ENCODE measurements at regions not wholly inside any gene's neighbourhood (a gene's known extent, or its start where the extent isn't known, plus 50 kb on each side); places are given as distances from the start of the nearest gene placed in this dataset.

- no peaks in the 10 kb centered on the region for H3K9me3 ChIP-seq (ENCODE audit: control insufficient read depth, insufficient read depth, low read length)
- no peak for DNase-seq (ENCODE audit: low read depth in 4 of 6, low spot score in 6 of 6)
- H3K27ac ChIP-seq (ENCODE audit: low read depth, low read length), result no peak overlapping the region
- H3K27me3 ChIP-seq (ENCODE audit: control insufficient read depth, insufficient read depth, low read length), result no peaks in the 10 kb centered on the region
- H3K4me3 ChIP-seq (ENCODE audit: low read depth, low read length), result no peak overlapping the region
- H3K4me1 ChIP-seq (ENCODE audit: control insufficient read depth, insufficient read depth, low read length), result no peaks in the 10 kb centered on the region
- 83% methylated on average over 1 of the region's 4 CpGs for WGBS (ENCODE audit: insufficient coverage)
- no peaks in the 10 kb centered on the region for H3K36me3 ChIP-seq (ENCODE audit: control insufficient read depth, insufficient read depth, low read length)
These were observed 97.6 kb downstream of the ANAPC4 start for GRCh38 chr4:25474690-25475089.

GRCh38 chr4:25477221-25477620 lies 100.2 kb downstream of the ANAPC4 start:
- Histone ChIP-seq H3K27ac (ENCODE audit: low read depth, low read length) (no peak overlapping the region), H3K4me1 (ENCODE audit: control insufficient read depth, insufficient read depth, low read length) (no peaks in the 10 kb centered on the region), H3K4me3 (ENCODE audit: low read depth, low read length) (no peak overlapping the region), H3K27me3 (ENCODE audit: control insufficient read depth, insufficient read depth, low read length) (no peaks in the 10 kb centered on the region), H3K36me3 (ENCODE audit: control insufficient read depth, insufficient read depth, low read length) (no peaks in the 10 kb centered on the region), H3K9me3 (ENCODE audit: control insufficient read depth, insufficient read depth, low read length) (no peaks in the 10 kb centered on the region)
- no CpG with 5 or more reads among the region's 1 CpG for WGBS (ENCODE audit: insufficient coverage)
- DNase-seq (ENCODE audit: low read depth in 4 of 6, low spot score in 6 of 6), result no peak

- WGBS (ENCODE audit: insufficient coverage), result no CpG with 5 or more reads among the region's 2 CpGs
- Histone ChIP-seq H3K27me3 (ENCODE audit: control insufficient read depth, insufficient read depth, low read length) (no peaks in the 10 kb centered on the region), H3K27ac (ENCODE audit: low read depth, low read length) (no peak overlapping the region), H3K4me1 (ENCODE audit: control insufficient read depth, insufficient read depth, low read length) (no peaks in the 10 kb centered on the region), H3K9me3 (ENCODE audit: control insufficient read depth, insufficient read depth, low read length) (no peaks in the 10 kb centered on the region), H3K4me3 (ENCODE audit: low read depth, low read length) (no peak overlapping the region), H3K36me3 (ENCODE audit: control insufficient read depth, insufficient read depth, low read length) (no peaks in the 10 kb centered on the region)
- no peak for DNase-seq (ENCODE audit: low read depth in 4 of 6, low spot score in 6 of 6)
These were observed 104.6 kb downstream of the ANAPC4 start for GRCh38 chr4:25481648-25482047.

- no peak overlapping the region for H3K4me3 ChIP-seq (ENCODE audit: low read depth, low read length)
- H3K9me3 ChIP-seq (ENCODE audit: control insufficient read depth, insufficient read depth, low read length), result peaks cover 4% of the 10 kb centered on the region
- no CpG with 5 or more reads among the region's 3 CpGs for WGBS (ENCODE audit: insufficient coverage)
- H3K27me3 ChIP-seq (ENCODE audit: control insufficient read depth, insufficient read depth, low read length), result no peaks in the 10 kb centered on the region
- H3K36me3 ChIP-seq (ENCODE audit: control insufficient read depth, insufficient read depth, low read length), result no peaks in the 10 kb centered on the region
- no peak overlapping the region for H3K27ac ChIP-seq (ENCODE audit: low read depth, low read length)
- H3K4me1 ChIP-seq (ENCODE audit: control insufficient read depth, insufficient read depth, low read length), result no peaks in the 10 kb centered on the region
- DNase-seq (ENCODE audit: low read depth in 4 of 6, low spot score in 6 of 6), result peak in 2 of 6 donors; percentile 16 to 56
These were observed 107.2 kb downstream of the ANAPC4 start for GRCh38 chr4:25484243-25484721.

- Histone ChIP-seq H3K36me3 (ENCODE audit: control insufficient read depth, insufficient read depth, low read length) (no peaks in the 10 kb centered on the region), H3K4me3 (ENCODE audit: low read depth, low read length) (no peak overlapping the region), H3K9me3 (ENCODE audit: control insufficient read depth, insufficient read depth, low read length) (peaks cover 4% of the 10 kb centered on the region), H3K27ac (ENCODE audit: low read depth, low read length) (no peak overlapping the region), H3K27me3 (ENCODE audit: control insufficient read depth, insufficient read depth, low read length) (no peaks in the 10 kb centered on the region), H3K4me1 (ENCODE audit: control insufficient read depth, insufficient read depth, low read length) (no peaks in the 10 kb centered on the region)
- 66% methylated on average over 2 of the region's 6 CpGs for WGBS (ENCODE audit: insufficient coverage)
- DNase-seq (ENCODE audit: low read depth in 4 of 6, low spot score in 6 of 6), result no peak
These were observed 108.0 kb downstream of the ANAPC4 start for GRCh38 chr4:25485104-25485503.

GRCh38 chr4:25486171-25486570 lies 109.1 kb downstream of the ANAPC4 start:
- no peak for DNase-seq (ENCODE audit: low read depth in 4 of 6, low spot score in 6 of 6)
- no peaks in the 10 kb centered on the region for H3K4me1 ChIP-seq (ENCODE audit: control insufficient read depth, insufficient read depth, low read length)
- no peaks in the 10 kb centered on the region for H3K27me3 ChIP-seq (ENCODE audit: control insufficient read depth, insufficient read depth, low read length)
- WGBS (ENCODE audit: insufficient coverage), result 83% methylated on average over 2 of the region's 3 CpGs
- no peak overlapping the region for H3K4me3 ChIP-seq (ENCODE audit: low read depth, low read length)
- peaks cover 4% of the 10 kb centered on the region for H3K9me3 ChIP-seq (ENCODE audit: control insufficient read depth, insufficient read depth, low read length)
- H3K36me3 ChIP-seq (ENCODE audit: control insufficient read depth, insufficient read depth, low read length), result no peaks in the 10 kb centered on the region
- no peak overlapping the region for H3K27ac ChIP-seq (ENCODE audit: low read depth, low read length)

GRCh38 chr4:25487155-25487554 lies 110.1 kb downstream of the ANAPC4 start:
- 90% methylated on average over 5 of the region's 6 CpGs for WGBS (ENCODE audit: insufficient coverage)
- no peak for DNase-seq (ENCODE audit: low read depth in 4 of 6, low spot score in 6 of 6)
- H3K9me3 ChIP-seq (ENCODE audit: control insufficient read depth, insufficient read depth, low read length), result peaks cover 4% of the 10 kb centered on the region
- no peak overlapping the region for H3K27ac ChIP-seq (ENCODE audit: low read depth, low read length)
- H3K4me3 ChIP-seq (ENCODE audit: low read depth, low read length), result no peak overlapping the region
- H3K4me1 ChIP-seq (ENCODE audit: control insufficient read depth, insufficient read depth, low read length), result no peaks in the 10 kb centered on the region
- no peaks in the 10 kb centered on the region for H3K36me3 ChIP-seq (ENCODE audit: control insufficient read depth, insufficient read depth, low read length)
- H3K27me3 ChIP-seq (ENCODE audit: control insufficient read depth, insufficient read depth, low read length), result no peaks in the 10 kb centered on the region

GRCh38 chr4:25489253-25489797 lies 112.3 kb downstream of the ANAPC4 start:
- H3K27me3 ChIP-seq (ENCODE audit: control insufficient read depth, insufficient read depth, low read length), result no peaks in the 10 kb centered on the region
- no CpG with 5 or more reads among the region's 1 CpG for WGBS (ENCODE audit: insufficient coverage)

GRCh38 chr4:25493466-25493865 lies 116.4 kb downstream of the ANAPC4 start:
- no peaks in the 10 kb centered on the region for H3K9me3 ChIP-seq (ENCODE audit: control insufficient read depth, insufficient read depth, low read length)
- H3K4me3 ChIP-seq (ENCODE audit: low read depth, low read length), result no peak overlapping the region
- no peaks in the 10 kb centered on the region for H3K36me3 ChIP-seq (ENCODE audit: control insufficient read depth, insufficient read depth, low read length)
- no peak overlapping the region for H3K27ac ChIP-seq (ENCODE audit: low read depth, low read length)
- H3K27me3 ChIP-seq (ENCODE audit: control insufficient read depth, insufficient read depth, low read length), result no peaks in the 10 kb centered on the region
- no peak for DNase-seq (ENCODE audit: low read depth in 4 of 6, low spot score in 6 of 6)
- H3K4me1 ChIP-seq (ENCODE audit: control insufficient read depth, insufficient read depth, low read length), result no peaks in the 10 kb centered on the region
- no CpG with 5 or more reads among the region's 1 CpG for WGBS (ENCODE audit: insufficient coverage)

More at GRCh38 chr4:25489253-25489797, 112.3 kb downstream of the ANAPC4 start:
- Histone ChIP-seq H3K9me3 (ENCODE audit: control insufficient read depth, insufficient read depth, low read length) (peaks cover 4% of the 10 kb centered on the region), H3K27ac (ENCODE audit: low read depth, low read length) (no peak overlapping the region), H3K4me1 (ENCODE audit: control insufficient read depth, insufficient read depth, low read length) (no peaks in the 10 kb centered on the region), H3K4me3 (ENCODE audit: low read depth, low read length) (no peak overlapping the region), H3K36me3 (ENCODE audit: control insufficient read depth, insufficient read depth, low read length) (no peaks in the 10 kb centered on the region)
- DNase-seq (ENCODE audit: low read depth in 4 of 6, low spot score in 6 of 6), result no peak

GRCh38 chr4:25494166-25494565 lies 117.1 kb downstream of the ANAPC4 start:
- no CpG with 5 or more reads among the region's 2 CpGs for WGBS (ENCODE audit: insufficient coverage)
- H3K4me3 ChIP-seq (ENCODE audit: low read depth, low read length), result no peak overlapping the region
- H3K4me1 ChIP-seq (ENCODE audit: control insufficient read depth, insufficient read depth, low read length), result no peaks in the 10 kb centered on the region
- no peak overlapping the region for H3K27ac ChIP-seq (ENCODE audit: low read depth, low read length)
- no peak for DNase-seq (ENCODE audit: low read depth in 4 of 6, low spot score in 6 of 6)
- H3K9me3 ChIP-seq (ENCODE audit: control insufficient read depth, insufficient read depth, low read length), result no peaks in the 10 kb centered on the region
- no peaks in the 10 kb centered on the region for H3K27me3 ChIP-seq (ENCODE audit: control insufficient read depth, insufficient read depth, low read length)
- no peaks in the 10 kb centered on the region for H3K36me3 ChIP-seq (ENCODE audit: control insufficient read depth, insufficient read depth, low read length)

All from spinal cord (tissue), 9 donors.